ENCODE measurements at regions not wholly inside any gene's neighbourhood (a gene's known extent, or its start where the extent isn't known, plus 50 kb on each side); places are given as distances from the start of the nearest gene placed in this dataset.

GRCh38 chr2:226223704-226224103 is 575.9 kb downstream of the IRS1 start:
- Histone ChIP-seq H3K27me3 (ENCODE audit: insufficient read depth, low read length) (no peaks in the 10 kb centered on the region), H3K23ac (ENCODE audit: insufficient read length, low read depth, low read length) (no peak overlapping the region), H3K14ac (ENCODE audit: insufficient read depth, low read length) (no peak overlapping the region), H3T11ph (ENCODE audit: low read length) (no peak overlapping the region), H3K79me1 (ENCODE audit: insufficient read depth, low read depth, low read length, poor library complexity, severe bottlenecking) (no peaks in the 10 kb centered on the region), H2BK5ac (ENCODE audit: insufficient read length, low read length) (no peak overlapping the region), H2BK120ac (ENCODE audit: low read depth, low read length, poor library complexity, severe bottlenecking) (no peak overlapping the region), H2AK5ac (ENCODE audit: insufficient read length, low read length) (no peak overlapping the region), H2BK20ac (ENCODE audit: low read depth, low read length, poor library complexity, severe bottlenecking) (no peak overlapping the region), H4K20me1 (ENCODE audit: control insufficient read depth, insufficient read depth, insufficient read length) (no peaks in the 10 kb centered on the region), H3K4me2 (ENCODE audit: insufficient read depth, insufficient read length, low read length) (no peak overlapping the region), H2BK12ac (ENCODE audit: insufficient read length, low read depth, low read length) (no peak overlapping the region), H3K27ac (ENCODE audit: insufficient read length, low read depth, low read length) (no peak overlapping the region), H3K9me3 (ENCODE audit: control insufficient read depth, low read depth, low read length) (no peaks in the 10 kb centered on the region), H3K56ac (ENCODE audit: insufficient read length, low read depth, low read length) (no peak overlapping the region), H3K23me2 (ENCODE audit: insufficient read length, low read depth, low read length, poor library complexity, severe bottlenecking) (no peaks in the 10 kb centered on the region), H3K18ac (ENCODE audit: insufficient read length, low read depth, low read length) (no peak overlapping the region), H4K5ac (ENCODE audit: insufficient read length, low read depth, low read length) (no peak overlapping the region), H2BK15ac (ENCODE audit: low read depth, low read length) (no peak overlapping the region), H3K79me2 (ENCODE audit: insufficient read depth, low read length) (no peaks in the 10 kb centered on the region), H4K8ac (replicated peaks; ENCODE audit: insufficient read length, low read depth, low read length) (no peak overlapping the region), H4K91ac (ENCODE audit: insufficient read length, low read depth, low read length) (no peak overlapping the region), H2AFZ (ENCODE audit: low read length) (no peak overlapping the region), H3K9ac (ENCODE audit: extremely low read depth, insufficient read length, low read length) (no peak overlapping the region), H3K4me1 (ENCODE audit: insufficient read depth, low read length) (no peaks in the 10 kb centered on the region), H3K4ac (ENCODE audit: low read depth, low read length) (no peak overlapping the region)
- no peak for TF ChIP-seq CTCF (conservative IDR thresholded peaks at IDR 0.05)
- Mint-ChIP-seq H3K4me1 (no peaks in the 10 kb centered on the region), H3K27ac (no peak overlapping the region), H3K27me3 (ENCODE audit: low read depth) (no peaks in the 10 kb centered on the region), H3K36me3 (ENCODE audit: insufficient read depth in 1 of 3, low read depth in 3 of 3) (no peaks in the 10 kb centered on the region), H3K9me3 (no peaks in the 10 kb centered on the region), H3K4me3 (no peak overlapping the region)
- DNase-seq: no peak
- no CpG with 5 or more reads among the region's 2 CpGs for WGBS (ENCODE audit: extremely low coverage, insufficient read length, low lambda C conversion rate)

All from H9 (cell line).